ENCODE measurements at regions not wholly inside any gene's neighbourhood (a gene's known extent, or its start where the extent isn't known, plus 50 kb on each side); places are given as distances from the start of the nearest gene placed in this dataset.

- TF ChIP-seq CTCF (IDR thresholded peaks at IDR 0.05): no peak
- Histone ChIP-seq H3K27ac (no peak overlapping the region), H3K36me3 (no peaks in the 10 kb centered on the region), H3K27me3 (no peaks in the 10 kb centered on the region), H3K4me3 (no peak overlapping the region), H3K9me3 (peaks cover 0 to 5% (median 2%) of the 10 kb centered on the region in 3 donors), H3K4me1 (no peaks in the 10 kb centered on the region)
- intact Hi-C loops (cut with DNase I; ENCODE audit: low total_unique reads): no loop called here
- no peak for DNase-seq
Observed at GRCh38 chr16:50901062-50901461, 159.2 kb downstream of the CYLD start.

- Histone ChIP-seq H3K9me3 (peaks cover 0 to 5% (median 2%) of the 10 kb centered on the region in 3 donors), H3K4me1 (no peaks in the 10 kb centered on the region), H3K27me3 (no peaks in the 10 kb centered on the region), H3K4me3 (no peak overlapping the region), H3K27ac (no peak overlapping the region), H3K36me3 (no peaks in the 10 kb centered on the region)
- intact Hi-C loops (cut with DNase I; ENCODE audit: low total_unique reads): no loop called here
- no peak for TF ChIP-seq CTCF (IDR thresholded peaks at IDR 0.05)
- no peak for DNase-seq
Observed at GRCh38 chr16:50900391-50900942, 158.6 kb downstream of the CYLD start.

GRCh38 chr16:50899951-50900350 is 158.1 kb downstream of the CYLD start:
- Histone ChIP-seq H3K4me3 (no peak overlapping the region), H3K27ac (no peak overlapping the region), H3K4me1 (no peaks in the 10 kb centered on the region), H3K27me3 (no peaks in the 10 kb centered on the region), H3K9me3 (peaks cover 0 to 5% (median 2%) of the 10 kb centered on the region in 3 donors), H3K36me3 (no peaks in the 10 kb centered on the region)
- intact Hi-C loops (cut with DNase I; ENCODE audit: low total_unique reads): no loop called here
- no peak for TF ChIP-seq CTCF (IDR thresholded peaks at IDR 0.05)
- no peak for DNase-seq

- H3K27me3 ChIP-seq: no peaks in the 10 kb centered on the region
- peaks cover 0 to 14% (median 0%) of the 10 kb centered on the region in 3 donors for H3K9me3 ChIP-seq
- no peaks in the 10 kb centered on the region for H3K36me3 ChIP-seq
- DNase-seq: no peak
- no peak overlapping the region for H3K27ac ChIP-seq
- no peak for TF ChIP-seq CTCF (IDR thresholded peaks at IDR 0.05)
- intact Hi-C loops (cut with DNase I; ENCODE audit: low total_unique reads): no loop called here
- no peaks in the 10 kb centered on the region for H3K4me1 ChIP-seq
- no peak overlapping the region for H3K4me3 ChIP-seq
Observed at GRCh38 chr16:50889746-50890145, 147.9 kb downstream of the CYLD start.

GRCh38 chr16:50889276-50889675 is 147.4 kb downstream of the CYLD start:
- no peak overlapping the region for H3K27ac ChIP-seq
- no peak overlapping the region for H3K4me3 ChIP-seq
- H3K4me1 ChIP-seq: no peaks in the 10 kb centered on the region
- intact Hi-C loops (cut with DNase I; ENCODE audit: low total_unique reads): no loop called here
- no peaks in the 10 kb centered on the region for H3K27me3 ChIP-seq
- peaks cover 0 to 14% (median 0%) of the 10 kb centered on the region in 3 donors for H3K9me3 ChIP-seq
- DNase-seq: no peak
- no peak for TF ChIP-seq CTCF (IDR thresholded peaks at IDR 0.05)
- no peaks in the 10 kb centered on the region for H3K36me3 ChIP-seq
